ENCODE measurements at regions not wholly inside any gene's neighbourhood (a gene's known extent, or its start where the extent isn't known, plus 50 kb on each side); places are given as distances from the start of the nearest gene placed in this dataset.

- Mint-ChIP-seq H3K27ac (no peak overlapping the region), H3K4me3 (no peak overlapping the region), H3K9me3 (no peaks in the 10 kb centered on the region), H3K4me1 (no peaks in the 10 kb centered on the region), H3K36me3 (no peaks in the 10 kb centered on the region), H3K27me3 (no peaks in the 10 kb centered on the region)
- no peak for ATAC-seq
These were observed 568.5 kb upstream of the SOX11 start for GRCh38 chr2:5123582-5124196.

GRCh38 chr2:5125017-5125730, 567.0 kb upstream of the SOX11 start:
- no peaks in the 10 kb centered on the region for H3K9me3 Mint-ChIP-seq
- no peaks in the 10 kb centered on the region for H3K27me3 Mint-ChIP-seq
- no peaks in the 10 kb centered on the region for H3K36me3 Mint-ChIP-seq
- no peak overlapping the region for H3K4me3 Mint-ChIP-seq
- H3K4me1 Mint-ChIP-seq, result no peaks in the 10 kb centered on the region
- ATAC-seq, result no peak
- no peak overlapping the region for H3K27ac Mint-ChIP-seq

- no peak for ATAC-seq
- Mint-ChIP-seq H3K36me3 (no peaks in the 10 kb centered on the region), H3K27me3 (no peaks in the 10 kb centered on the region), H3K4me1 (no peaks in the 10 kb centered on the region), H3K9me3 (peaks cover 8% of the 10 kb centered on the region), H3K4me3 (no peak overlapping the region), H3K27ac (no peak overlapping the region)
These were observed 559.9 kb upstream of the SOX11 start for GRCh38 chr2:5132281-5132680.

GRCh38 chr2:5140347-5140746, 551.8 kb upstream of the SOX11 start:
- Mint-ChIP-seq H3K36me3 (no peaks in the 10 kb centered on the region), H3K4me1 (no peaks in the 10 kb centered on the region), H3K9me3 (peaks cover 6% of the 10 kb centered on the region), H3K4me3 (no peak overlapping the region), H3K27ac (no peak overlapping the region), H3K27me3 (no peaks in the 10 kb centered on the region)
- no peak for ATAC-seq

- no peaks in the 10 kb centered on the region for H3K27me3 Mint-ChIP-seq
- ATAC-seq, result no peak
- no peaks in the 10 kb centered on the region for H3K4me1 Mint-ChIP-seq
- H3K9me3 Mint-ChIP-seq, result peaks cover 10% of the 10 kb centered on the region
- no peak overlapping the region for H3K4me3 Mint-ChIP-seq
- no peaks in the 10 kb centered on the region for H3K36me3 Mint-ChIP-seq
- no peak overlapping the region for H3K27ac Mint-ChIP-seq
These were observed 548.0 kb upstream of the SOX11 start for GRCh38 chr2:5144159-5144558.

- Mint-ChIP-seq H3K27ac (no peak overlapping the region), H3K27me3 (no peaks in the 10 kb centered on the region), H3K4me1 (no peaks in the 10 kb centered on the region), H3K9me3 (peaks cover 10% of the 10 kb centered on the region), H3K36me3 (no peaks in the 10 kb centered on the region), H3K4me3 (no peak overlapping the region)
- no peak for ATAC-seq
These were observed 547.1 kb upstream of the SOX11 start for GRCh38 chr2:5145053-5145452.

- Mint-ChIP-seq H3K9me3 (peaks cover 10% of the 10 kb centered on the region), H3K27ac (no peak overlapping the region), H3K36me3 (no peaks in the 10 kb centered on the region), H3K4me3 (no peak overlapping the region), H3K27me3 (no peaks in the 10 kb centered on the region), H3K4me1 (no peaks in the 10 kb centered on the region)
- no peak for ATAC-seq
These were observed 546.4 kb upstream of the SOX11 start for GRCh38 chr2:5145801-5146200.

- Mint-ChIP-seq H3K27ac (no peak overlapping the region), H3K27me3 (no peaks in the 10 kb centered on the region), H3K9me3 (peaks cover 17% of the 10 kb centered on the region), H3K4me1 (no peaks in the 10 kb centered on the region), H3K36me3 (no peaks in the 10 kb centered on the region), H3K4me3 (no peak overlapping the region)
- ATAC-seq, result no peak
These were observed 543.6 kb upstream of the SOX11 start for GRCh38 chr2:5148392-5149085.

GRCh38 chr2:5150871-5151270, 541.3 kb upstream of the SOX11 start:
- Mint-ChIP-seq H3K36me3 (no peaks in the 10 kb centered on the region), H3K9me3 (peaks cover 21% of the 10 kb centered on the region), H3K27me3 (no peaks in the 10 kb centered on the region), H3K4me3 (no peak overlapping the region), H3K27ac (no peak overlapping the region), H3K4me1 (no peaks in the 10 kb centered on the region)
- no peak for ATAC-seq

- no peak for ATAC-seq
These were observed 527.2 kb upstream of the SOX11 start for GRCh38 chr2:5164776-5165525.

GRCh38 chr2:5172923-5173322, 519.3 kb upstream of the SOX11 start:
- Mint-ChIP-seq H3K4me3 (no peak overlapping the region), H3K4me1 (no peaks in the 10 kb centered on the region), H3K27me3 (no peaks in the 10 kb centered on the region), H3K9me3 (no peaks in the 10 kb centered on the region), H3K36me3 (no peaks in the 10 kb centered on the region), H3K27ac (no peak overlapping the region)
- no peak for ATAC-seq

More at GRCh38 chr2:5164776-5165525, 527.2 kb upstream of the SOX11 start:
- Mint-ChIP-seq H3K27ac (no peak overlapping the region), H3K4me1 (no peaks in the 10 kb centered on the region), H3K27me3 (no peaks in the 10 kb centered on the region), H3K36me3 (no peaks in the 10 kb centered on the region), H3K4me3 (no peak overlapping the region), H3K9me3 (peaks cover 9% of the 10 kb centered on the region)

- no peaks in the 10 kb centered on the region for H3K27me3 Mint-ChIP-seq
- ATAC-seq, result no peak
These were observed 518.2 kb upstream of the SOX11 start for GRCh38 chr2:5173876-5174535.

GRCh38 chr2:5175231-5175630, 517.0 kb upstream of the SOX11 start:
- Mint-ChIP-seq H3K27me3 (no peaks in the 10 kb centered on the region), H3K9me3 (no peaks in the 10 kb centered on the region), H3K4me1 (no peaks in the 10 kb centered on the region), H3K27ac (no peak overlapping the region), H3K36me3 (no peaks in the 10 kb centered on the region), H3K4me3 (no peak overlapping the region)
- ATAC-seq, result no peak

More at GRCh38 chr2:5173876-5174535, 518.2 kb upstream of the SOX11 start:
- Mint-ChIP-seq H3K4me3 (no peak overlapping the region), H3K4me1 (no peaks in the 10 kb centered on the region), H3K9me3 (no peaks in the 10 kb centered on the region), H3K27ac (no peak overlapping the region), H3K36me3 (no peaks in the 10 kb centered on the region)

GRCh38 chr2:5176764-5177163, 515.4 kb upstream of the SOX11 start:
- no peaks in the 10 kb centered on the region for H3K27me3 Mint-ChIP-seq
- H3K36me3 Mint-ChIP-seq, result no peaks in the 10 kb centered on the region
- H3K4me1 Mint-ChIP-seq, result no peaks in the 10 kb centered on the region
- H3K9me3 Mint-ChIP-seq, result no peaks in the 10 kb centered on the region
- no peak for ATAC-seq
- no peak overlapping the region for H3K27ac Mint-ChIP-seq
- H3K4me3 Mint-ChIP-seq, result no peak overlapping the region

- H3K4me1 Mint-ChIP-seq, result no peaks in the 10 kb centered on the region
- no peaks in the 10 kb centered on the region for H3K27me3 Mint-ChIP-seq
- no peaks in the 10 kb centered on the region for H3K36me3 Mint-ChIP-seq
- no peak overlapping the region for H3K27ac Mint-ChIP-seq
- peaks cover 4% of the 10 kb centered on the region for H3K9me3 Mint-ChIP-seq
- ATAC-seq, result no peak
- no peak overlapping the region for H3K4me3 Mint-ChIP-seq
These were observed 509.2 kb upstream of the SOX11 start for GRCh38 chr2:5183031-5183430.
